ENCODE measurements at regions not wholly inside any gene's neighbourhood (a gene's known extent, or its start where the extent isn't known, plus 50 kb on each side); places are given as distances from the start of the nearest gene placed in this dataset.

DNA sequence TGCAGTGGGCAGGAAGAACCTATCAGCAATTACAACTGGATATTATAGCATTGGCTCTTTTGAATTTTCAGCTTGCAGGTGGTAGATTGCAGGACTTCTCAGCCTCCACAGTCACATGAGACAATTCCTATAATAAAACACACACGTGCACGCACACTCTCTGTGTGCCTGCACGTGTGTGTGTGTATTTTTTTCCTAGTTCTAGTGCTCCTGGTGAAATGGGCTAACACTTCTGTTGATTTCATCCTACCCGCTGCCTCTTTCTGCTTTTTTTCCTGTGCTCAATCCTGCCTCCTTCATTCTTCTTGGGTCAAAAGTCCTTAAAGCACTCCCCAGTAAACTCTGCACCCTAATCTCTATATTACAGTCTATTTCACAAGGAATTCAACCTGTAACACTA is 320.1 kb downstream of the OSTF1 start:
- no peak for TF ChIP-seq ZSCAN23 (tag by site-specific recombination; IDR thresholded peaks at IDR 0.05)
- no peak for TF ChIP-seq ZBTB44 (tag by site-specific recombination; IDR thresholded peaks at IDR 0.05)

Measured in HEK293 (cell line).